IMR-90 (cell line): ENCODE measurements at regions not wholly inside any gene's neighbourhood (a gene's known extent, or its start where the extent isn't known, plus 50 kb on each side); places are given as distances from the start of the nearest gene placed in this dataset.

Source experiments
- ATAC-seq: fragments of 200-7000 bp; cut with Tn5 transposase; 2 replicates; pipeline ENCODE4 v1.9.1; 2020; ENCODE audit warnings: low read depth, mild to moderate bottlenecking, moderate library complexity
- BruUV-seq: library from RNA; stranded (reverse); fragments of 400-500 nt; replicated peaks from 2 replicates; lab custom pipeline; 2021; lab: Mats Ljungman, UMichigan
- CTCF ChIA-PET: fragments of 300-600 bp; formaldehyde crosslinking; extraction: SDS; loops from one replicate; lab custom pipeline; 2021; ENCODE audit warnings: antibody characterized with exemption; lab: Yijun Ruan, JAX
- POLR2A ChIA-PET: fragments of 300-600 bp; sonication (Branson Sonifier 250); formaldehyde crosslinking; loops from one replicate; lab custom pipeline; 2022; ENCODE audit warnings: antibody characterized with exemption; ENCODE audit not compliant: unreplicated experiment; lab: Charles Lee
- DNase-seq: peaks from one replicate; pipeline ENCODE4 v3.0.0; 2013
- H2AFZ ChIP-seq: replicated peaks from 2 replicates; pipeline ENCODE3; 2013; ENCODE audit warnings: low read length, mild to moderate bottlenecking; ENCODE audit not compliant: poor library complexity
- H2AK5ac ChIP-seq: 2 replicates; pipeline ENCODE4 v1.6.1; 2013; ENCODE audit warnings: low read depth, low read length, inconsistent platforms
- H2AK9ac ChIP-seq: replicated peaks from 2 replicates; pipeline ENCODE3; 2013; ENCODE audit warnings: mild to moderate bottlenecking, low read depth, low read length, moderate library complexity; ENCODE audit not compliant: poor library complexity
- H2BK120ac ChIP-seq: 2 replicates; pipeline ENCODE4 v1.6.1; 2013; ENCODE audit warnings: low read depth, low read length, inconsistent platforms
- H2BK15ac ChIP-seq: 3 replicates; pipeline ENCODE4 v1.6.1; 2013; ENCODE audit warnings: low read depth, low read length, inconsistent platforms
- H2BK20ac ChIP-seq: 2 replicates; pipeline ENCODE4 v1.6.1; 2013; ENCODE audit warnings: low read depth, mild to moderate bottlenecking, inconsistent platforms, low read length, moderate library complexity
- H2BK5ac ChIP-seq: 2 replicates; pipeline ENCODE4 v1.6.1; 2013; ENCODE audit warnings: mild to moderate bottlenecking, low read depth, low read length, inconsistent platforms; ENCODE audit not compliant: poor library complexity, severe bottlenecking
- H3K14ac ChIP-seq: replicated peaks from 2 replicates; pipeline ENCODE4 v1.6.1; 2013; ENCODE audit warnings: low read depth, low read length, inconsistent platforms
- H3K18ac ChIP-seq: 2 replicates; pipeline ENCODE4 v1.6.1; 2013; ENCODE audit warnings: low read depth, low read length, control low read depth
- H3K23ac ChIP-seq: 2 replicates; pipeline ENCODE4 v1.6.1; 2013; ENCODE audit warnings: low read depth, low read length, inconsistent platforms
- H3K27ac ChIP-seq: 2 replicates; pipeline ENCODE4 v1.5.1; 2013; ENCODE audit warnings: mild to moderate bottlenecking, control low read depth, low read length; ENCODE audit not compliant: insufficient read depth
- H3K27me3 ChIP-seq: 2 replicates; pipeline ENCODE4 v1.6.1; 2013; ENCODE audit warnings: low read length; ENCODE audit not compliant: control insufficient read depth, insufficient read depth
- H3K36me3 ChIP-seq: 2 replicates; pipeline ENCODE4 v1.6.1; 2013; ENCODE audit warnings: low read length, mixed read lengths; ENCODE audit not compliant: control insufficient read depth, insufficient read depth
- H3K4ac ChIP-seq: 2 replicates; pipeline ENCODE4 v1.6.1; 2013; ENCODE audit warnings: low read depth, low read length, inconsistent platforms
- H3K4me1 ChIP-seq: 2 replicates; pipeline ENCODE4 v1.6.1; 2013; ENCODE audit warnings: low read length, mixed read lengths; ENCODE audit not compliant: control insufficient read depth, insufficient read depth
- H3K4me2 ChIP-seq: 2 replicates; pipeline ENCODE4 v1.6.1; 2013; ENCODE audit warnings: low read depth, mild to moderate bottlenecking, control low read depth, low read length, moderate library complexity
- H3K4me3 ChIP-seq: 2 replicates; pipeline ENCODE4 v1.5.1; 2013; ENCODE audit warnings: low read depth, mild to moderate bottlenecking, control low read depth, low read length, moderate library complexity; ENCODE audit not compliant: insufficient read depth
- H3K56ac ChIP-seq: 2 replicates; pipeline ENCODE4 v1.6.1; 2013; ENCODE audit warnings: low read length, inconsistent platforms; ENCODE audit not compliant: insufficient read depth; ENCODE audit errors: extremely low read depth
- H3K79me1 ChIP-seq, 2 experiments: 2 replicates each; pipeline ENCODE4 v1.6.1; 2013; ENCODE audit warnings: low read length in 2 of 2, inconsistent platforms in 1 of 2, low read depth in 1 of 2
- H3K9ac ChIP-seq: 2 replicates; pipeline ENCODE4 v1.6.1; 2013; ENCODE audit warnings: low read depth, low read length, control low read depth
- H3K9me1 ChIP-seq: 2 replicates; pipeline ENCODE4 v1.6.1; 2013; ENCODE audit warnings: low read length, inconsistent platforms; ENCODE audit not compliant: insufficient read depth
- H3K9me3 ChIP-seq: 2 replicates; pipeline ENCODE4 v1.6.1; 2013; ENCODE audit warnings: low read length; ENCODE audit not compliant: control insufficient read depth, insufficient read depth
- H4K20me1 ChIP-seq: 2 replicates; pipeline ENCODE4 v1.6.1; 2013; ENCODE audit warnings: low read length, inconsistent platforms; ENCODE audit not compliant: insufficient read depth
- H4K5ac ChIP-seq: 2 replicates; pipeline ENCODE4 v1.6.1; 2013; ENCODE audit warnings: mild to moderate bottlenecking, low read depth, low read length, control low read depth
- H4K8ac ChIP-seq, 2 experiments: 2 replicates each; pipeline ENCODE4 v1.6.1; 2013; ENCODE audit warnings: low read depth in 2 of 2, low read length in 2 of 2, control low read depth in 1 of 2, inconsistent platforms in 1 of 2
- H4K91ac ChIP-seq: 2 replicates; pipeline ENCODE4 v1.6.1; 2013; ENCODE audit warnings: low read depth, low read length, inconsistent platforms; ENCODE audit not compliant: insufficient read depth
- CEBPB ChIP-seq: IDR thresholded peaks from 2 replicates; pipeline ENCODE4 v1.6.1; 2012; ENCODE audit warnings: low read depth, low read length, improper control_type of control experiment
- CHD1 ChIP-seq: IDR thresholded peaks from 2 replicates; pipeline ENCODE4 v1.6.1; 2012; ENCODE audit warnings: low read depth, low read length, improper control_type of control experiment
- CTCF ChIP-seq: conservative IDR thresholded peaks from 2 replicates; pipeline ENCODE4 v1.5.1; 2012; ENCODE audit warnings: mild to moderate bottlenecking, low read depth, low read length, improper control_type of control experiment
- ELK1 ChIP-seq: fragments of 150-350 bp; IDR thresholded peaks from 2 replicates; pipeline ENCODE4 v1.6.1; 2016; ENCODE audit warnings: low read depth, mild to moderate bottlenecking, low read length, moderate library complexity, borderline replicate concordance
- FOS ChIP-seq: fragments of 150-350 bp; IDR thresholded peaks from 2 replicates; pipeline ENCODE4 v1.6.1; 2016; ENCODE audit warnings: low read depth, low read length
- MAFK ChIP-seq: IDR thresholded peaks from 2 replicates; pipeline ENCODE4 v1.6.1; 2012; ENCODE audit warnings: low read depth, low read length, improper control_type of control experiment
- MAZ ChIP-seq: IDR thresholded peaks from 2 replicates; pipeline ENCODE4 v1.6.1; 2012; ENCODE audit warnings: low read depth, mild to moderate bottlenecking, low read length, improper control_type of control experiment, moderate library complexity, borderline replicate concordance
- MXI1 ChIP-seq: IDR thresholded peaks from 2 replicates; pipeline ENCODE4 v1.6.1; 2012; ENCODE audit warnings: low read depth, mild to moderate bottlenecking, low read length, moderate library complexity, borderline replicate concordance
- NFE2L2 ChIP-seq: fragments of 150-350 bp; IDR thresholded peaks from 2 replicates; pipeline ENCODE4 v1.6.1; 2016; ENCODE audit warnings: low read depth, mild to moderate bottlenecking, low read length
- POLR2A ChIP-seq: IDR thresholded peaks from 2 replicates; pipeline ENCODE4 v1.6.1; 2012; ENCODE audit warnings: mild to moderate bottlenecking, low read depth, low read length
- RCOR1 ChIP-seq: IDR thresholded peaks from 2 replicates; pipeline ENCODE4 v1.6.1; 2012; ENCODE audit warnings: mild to moderate bottlenecking, low read length, improper control_type of control experiment; ENCODE audit not compliant: insufficient replicate concordance
- RFX5 ChIP-seq: IDR thresholded peaks from 2 replicates; pipeline ENCODE4 v1.8.0; 2012; ENCODE audit warnings: low read depth, mild to moderate bottlenecking, low read length, moderate library complexity
- SMC3 ChIP-seq: fragments of 150-350 bp; IDR thresholded peaks from 2 replicates; pipeline ENCODE4 v1.6.1; 2016; ENCODE audit warnings: low read depth, mild to moderate bottlenecking, antibody characterized with exemption, low read length, moderate library complexity
- USF2 ChIP-seq: fragments of 150-350 bp; IDR thresholded peaks from 2 replicates; pipeline ENCODE4 v1.6.1; 2017; ENCODE audit warnings: mild to moderate bottlenecking, antibody characterized with exemption, low read length, low read depth
- WGBS, 2 experiments: methylation state at CpG; one replicate each; pipeline versions ENCODE4 v1.1.5 to v1.1.7; 2013; ENCODE audit warnings: missing lambda C conversion rate in 2 of 2; ENCODE audit not compliant: insufficient read length in 1 of 2; ENCODE audit errors: extremely low coverage in 2 of 2; 5-methylcytosine and 5-hydroxymethylcytosine counted together
- dilution Hi-C: fragments of 300-500 bp; cut with HindIII; formaldehyde crosslinking; loops from one replicate; pipeline ENCODE4 v1.14.3; 2018; ENCODE audit warnings: low sequenced_read_pairs; ENCODE audit not compliant: unreplicated experiment
- in situ Hi-C: fragments of 300-500 bp; cut with MboI; formaldehyde crosslinking; loops from 3 replicates; pipeline ENCODE4 v1.14.3; 2019; ENCODE audit warnings: low sequenced_read_pairs, inconsistent platforms, mixed read lengths
- intact Hi-C: fragments of 100-400 bp; cut with micrococcal nuclease; formaldehyde crosslinking; loops from 2 replicates; pipeline ENCODE4 v1.10.0; 2022

- H2AFZ ChIP-seq = no peak overlapping the region
Measured at GRCh38 chr11:33941637-33942160, 49.8 kb upstream of the LMO2 start.

More at GRCh38 chr11:33941637-33942160, 49.8 kb upstream of the LMO2 start:
- no peak for TF ChIP-seq NFE2L2
- no peak for TF ChIP-seq CHD1
- TF ChIP-seq FOS = no peak
- TF ChIP-seq SMC3 = no peak
- TF ChIP-seq MAFK = no peak
- TF ChIP-seq RCOR1 = no peak
- TF ChIP-seq POLR2A = no peak
- TF ChIP-seq MXI1 = no peak
- TF ChIP-seq CTCF = no peak
- no peak for TF ChIP-seq CEBPB
- no peak for TF ChIP-seq USF2
- no peak for TF ChIP-seq RFX5
- TF ChIP-seq ELK1 = no peak
- no peak for TF ChIP-seq MAZ
- Histone ChIP-seq H2BK120ac (no peak overlapping the region), H4K20me1 (no peaks in the 10 kb centered on the region), H3K4me2 (no peak overlapping the region), H3K9ac (no peak overlapping the region), H2BK5ac (no peak overlapping the region), H3K14ac (no peak overlapping the region), H3K18ac (no peak overlapping the region), H3K27ac (no peak overlapping the region), H2AK9ac (no peak overlapping the region), H4K91ac (no peak overlapping the region), H2BK20ac (no peak overlapping the region), H4K8ac (no peak overlapping the region), H4K5ac (no peak overlapping the region), H3K4ac (no peak overlapping the region), H3K27me3 (peaks cover 2% of the 10 kb centered on the region; the same call in 1 of the 2 replicates), H3K4me3 (no peak overlapping the region), H3K79me1 (no peaks in the 10 kb centered on the region), H2AK5ac (no peak overlapping the region), H3K4me1 (peaks cover 3% of the 10 kb centered on the region), H2BK15ac (no peak overlapping the region), H3K36me3 (no peaks in the 10 kb centered on the region), H3K56ac (no peak overlapping the region), H3K23ac (no peak overlapping the region), H3K9me3 (no peaks in the 10 kb centered on the region), H3K9me1 (no peaks in the 10 kb centered on the region)
- in situ Hi-C loops = no loop called here
- ATAC-seq = no peak
- intact Hi-C loops = no loop called here
- dilution Hi-C loops = no loop called here
- WGBS, 2 experiments = 83% methylated on average over 1 of the region's 7 CpGs; no CpG with 5 or more reads in 1 of the 2 experiments
- no TSS peak for BruUV-seq
- CTCF ChIA-PET = no interaction called here
- POLR2A ChIA-PET = no interaction called here
- no peak for DNase-seq
